Spleen (tissue), 7 donors: ENCODE measurements at regions not wholly inside any gene's neighbourhood (a gene's known extent, or its start where the extent isn't known, plus 50 kb on each side); places are given as distances from the start of the nearest gene placed in this dataset.

ENCODE experiments used
- POLR2A ChIP-seq, 3 donors: fragments of 450-650 bp; IDR thresholded peaks; one replicate each; pipeline ENCODE4 v1.5.1; 2017; ENCODE audit warnings: antibody characterized with exemption in 3 of 3, mild to moderate bottlenecking in 1 of 3
- TF ChIP-seq, protein P1 (sequence below), 11 experiments: fragments of 200-600 bp in 7 of 11; fragments of 450-650 bp in 4 of 11; sonication (generic) in 4 of 11; IDR thresholded peaks in 8 of 11; conservative IDR thresholded peaks in 3 of 11; 1 replicate in 7 of 11; 2 replicates in 4 of 11; pipeline versions ENCODE4 v1.4.0 to v1.8.0; 2016 to 2021; ENCODE audit warnings: antibody characterized with exemption in 11 of 11, inconsistent platforms in 4 of 11, mild to moderate bottlenecking in 1 of 11
- donor health status: DM: no; HTN: no; CAD: no; lungs with moderate emphysema.
- donor health status: DM: no; HTN: no; CAD: no.
- donor health status: DM: no; HTN: no; CAD: no.

DNA sequence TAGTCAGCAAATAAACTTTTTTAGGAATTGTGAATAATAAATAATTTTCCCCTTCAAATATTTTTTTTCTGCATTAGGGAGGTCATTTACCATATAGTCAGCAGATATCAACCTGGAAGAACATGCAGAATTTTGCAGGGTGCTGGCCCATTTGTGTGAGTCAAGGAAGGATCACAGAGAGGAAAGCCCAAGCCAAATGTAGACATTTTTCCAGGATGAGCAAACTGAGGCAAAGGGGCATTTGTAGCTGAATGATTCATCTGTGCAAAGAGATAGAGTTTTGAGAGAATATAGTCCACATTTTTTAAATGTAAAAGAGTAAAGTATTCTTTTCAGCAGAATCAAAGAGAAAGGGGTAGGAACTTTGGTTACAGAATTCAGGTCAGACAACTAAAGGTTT lies 555.5 kb upstream of the MARCKS start:
- TF ChIP-seq, protein P1, sequence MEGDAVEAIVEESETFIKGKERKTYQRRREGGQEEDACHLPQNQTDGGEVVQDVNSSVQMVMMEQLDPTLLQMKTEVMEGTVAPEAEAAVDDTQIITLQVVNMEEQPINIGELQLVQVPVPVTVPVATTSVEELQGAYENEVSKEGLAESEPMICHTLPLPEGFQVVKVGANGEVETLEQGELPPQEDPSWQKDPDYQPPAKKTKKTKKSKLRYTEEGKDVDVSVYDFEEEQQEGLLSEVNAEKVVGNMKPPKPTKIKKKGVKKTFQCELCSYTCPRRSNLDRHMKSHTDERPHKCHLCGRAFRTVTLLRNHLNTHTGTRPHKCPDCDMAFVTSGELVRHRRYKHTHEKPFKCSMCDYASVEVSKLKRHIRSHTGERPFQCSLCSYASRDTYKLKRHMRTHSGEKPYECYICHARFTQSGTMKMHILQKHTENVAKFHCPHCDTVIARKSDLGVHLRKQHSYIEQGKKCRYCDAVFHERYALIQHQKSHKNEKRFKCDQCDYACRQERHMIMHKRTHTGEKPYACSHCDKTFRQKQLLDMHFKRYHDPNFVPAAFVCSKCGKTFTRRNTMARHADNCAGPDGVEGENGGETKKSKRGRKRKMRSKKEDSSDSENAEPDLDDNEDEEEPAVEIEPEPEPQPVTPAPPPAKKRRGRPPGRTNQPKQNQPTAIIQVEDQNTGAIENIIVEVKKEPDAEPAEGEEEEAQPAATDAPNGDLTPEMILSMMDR (IDR thresholded peaks at IDR 0.05 in 8 of 11, conservative IDR thresholded peaks at IDR 0.05 in 3 of 11), result no peak
- no peak for TF ChIP-seq POLR2A (IDR thresholded peaks at IDR 0.05)
